HCT116 (cell line): ENCODE measurements at regions not wholly inside any gene's neighbourhood (a gene's known extent, or its start where the extent isn't known, plus 50 kb on each side); places are given as distances from the start of the nearest gene placed in this dataset.

ENCODE experiments used
- ATAC-seq: fragments of 200-7000 bp; cut with Tn5 transposase; 2 replicates; pipeline ENCODE4 v1.9.1; 2020; ENCODE audit warnings: mild to moderate bottlenecking, moderate library complexity
- BruUV-seq: library from RNA; stranded (reverse); fragments of 400-500 nt; replicated peaks from 2 replicates; lab custom pipeline; 2021; lab: Mats Ljungman, UMichigan
- CTCF ChIA-PET: fragments of 300-600 bp; sonication (Branson Sonifier 250); formaldehyde crosslinking; loops from one replicate; lab custom pipeline; 2021; ENCODE audit warnings: antibody characterized with exemption; lab: Charles Lee
- POLR2A ChIA-PET: fragments of 300-600, 350-600 bp; sonication (Branson Sonifier 250); formaldehyde crosslinking; loops from one replicate; lab custom pipeline; 2021; ENCODE audit warnings: antibody characterized with exemption; lab: Charles Lee
- RAD21 ChIA-PET, 2 experiments: fragments of 300-600 bp; sonication (Branson Sonifier 250); formaldehyde crosslinking; loops; one replicate each; lab custom pipeline; 2023; ENCODE audit warnings: low total read pairs in 2 of 2; ENCODE audit not compliant: uncharacterized antibody in 2 of 2, unreplicated experiment in 2 of 2, low non-redundant PET in 1 of 2; lab: Charles Lee
- DNase-seq: peaks from one replicate; pipeline ENCODE4 v3.0.0-alpha.2; 2010; ENCODE audit warnings: low read depth, low spot score
- H2AFZ ChIP-seq: fragments of 200-600 bp; shearing (Covaris generic), sonication (generic); 2 replicates; pipeline ENCODE4 v1.6.1; 2017; ENCODE audit warnings: low read depth, mixed run types, mixed read lengths, antibody characterized with exemption, low read length; ENCODE audit not compliant: poor library complexity, severe bottlenecking
- H3K27ac ChIP-seq: 2 replicates; pipeline ENCODE4 v1.5.1; 2012; ENCODE audit warnings: low read depth, low read length
- H3K27me3 ChIP-seq: fragments of 200-600 bp; sonication (generic); 2 replicates; pipeline ENCODE4 v1.6.1; 2016; ENCODE audit warnings: mixed run types, low read length, mixed read lengths; ENCODE audit not compliant: insufficient read depth
- H3K36me3 ChIP-seq, 2 experiments: fragments of 200-500 bp in 1 of 2; fragments of 200-600 bp in 1 of 2; sonication (Bioruptor generic) in 1 of 2; sonication (generic) in 1 of 2; 2 replicates each; pipeline versions ENCODE4 v1.5.1 to v1.6.1; 2014 to 2016; ENCODE audit warnings: low read length in 2 of 2, inconsistent platforms in 1 of 2, mixed read lengths in 1 of 2, mixed run types in 1 of 2; ENCODE audit not compliant: insufficient read depth in 2 of 2, control insufficient read depth in 1 of 2
- H3K4me1 ChIP-seq, 2 experiments: fragments of 200-600 bp in 1 of 2; sonication (generic) in 1 of 2; 2 replicates each; pipeline versions ENCODE4 v1.5.1 to v1.6.1; 2012 to 2017; ENCODE audit warnings: low read length in 2 of 2, inconsistent platforms in 1 of 2, mild to moderate bottlenecking in 1 of 2, mixed read lengths in 1 of 2, mixed run types in 1 of 2, moderate library complexity in 1 of 2; ENCODE audit not compliant: insufficient read depth in 2 of 2, control insufficient read depth in 1 of 2
- H3K4me2 ChIP-seq: fragments of 200-600 bp; sonication (generic); 2 replicates; pipeline ENCODE4 v1.6.1; 2017; ENCODE audit warnings: mixed run types, low read length, mixed read lengths
- H3K4me3 ChIP-seq, 2 experiments: fragments of 200-600 bp in 1 of 2; sonication (generic) in 1 of 2; replicated peaks in 1 of 2; 2 replicates each; pipeline ENCODE4 v1.5.1; 2011 to 2016; ENCODE audit warnings: low read length in 2 of 2, control low read depth in 1 of 2, low read depth in 1 of 2, mild to moderate bottlenecking in 1 of 2, mixed read lengths in 1 of 2, mixed run types in 1 of 2
- H3K79me2 ChIP-seq: fragments of 200-600 bp; sonication (generic); 2 replicates; pipeline ENCODE4 v1.6.1; 2017; ENCODE audit warnings: mild to moderate bottlenecking, mixed run types, low read length, moderate library complexity, mixed read lengths; ENCODE audit not compliant: insufficient read depth
- H3K9ac ChIP-seq: fragments of 200-600 bp; sonication (generic); 2 replicates; pipeline ENCODE4 v1.6.1; 2016; ENCODE audit warnings: low read length, mixed read lengths
- H3K9me2 ChIP-seq: fragments of 200-600 bp; sonication (generic), shearing (Covaris generic); 2 replicates; pipeline ENCODE4 v1.6.1; 2017; ENCODE audit warnings: mixed run types, mild to moderate bottlenecking, moderate library complexity; ENCODE audit not compliant: insufficient read depth
- H3K9me3 ChIP-seq, 2 experiments: fragments of 200-500 bp in 1 of 2; fragments of 200-600 bp in 1 of 2; sonication (Bioruptor generic) in 1 of 2; sonication (generic) in 1 of 2; 2 replicates each; pipeline ENCODE4 v1.6.1; 2014 to 2017; ENCODE audit warnings: low read length in 2 of 2, mixed read lengths in 2 of 2, inconsistent platforms in 1 of 2, low read depth in 1 of 2, mild to moderate bottlenecking in 1 of 2, mixed run types in 1 of 2, moderate library complexity in 1 of 2; ENCODE audit not compliant: control insufficient read depth in 1 of 2, insufficient read depth in 1 of 2
- H4K20me1 ChIP-seq: fragments of 200-600 bp; sonication (generic), shearing (Covaris generic); 2 replicates; pipeline ENCODE4 v1.6.1; 2017; ENCODE audit warnings: mixed run types, mild to moderate bottlenecking, moderate library complexity; ENCODE audit not compliant: insufficient read depth
- CBX3 ChIP-seq: IDR thresholded peaks from 2 replicates; pipeline ENCODE4 v1.6.1; 2012; ENCODE audit warnings: low read depth
- EGR1 ChIP-seq: IDR thresholded peaks from 2 replicates; pipeline ENCODE4 v1.6.1; 2012; ENCODE audit warnings: low read depth
- ELF1 ChIP-seq: IDR thresholded peaks from 2 replicates; pipeline ENCODE4 v1.6.1; 2012; ENCODE audit warnings: low read depth, borderline replicate concordance
- EZH2phosphoT487 ChIP-seq: fragments of 200-600 bp; IDR thresholded peaks from 2 replicates; pipeline ENCODE4 v1.6.1; 2018; ENCODE audit warnings: antibody characterized with exemption, borderline replicate concordance
- FOSL1 ChIP-seq: IDR thresholded peaks from 2 replicates; pipeline ENCODE4 v1.6.1; 2012; ENCODE audit warnings: low read depth
- JUND ChIP-seq: IDR thresholded peaks from 2 replicates; pipeline ENCODE4 v1.6.1; 2012
- MAX ChIP-seq: IDR thresholded peaks from 2 replicates; pipeline ENCODE4 v1.6.1; 2012
- POLR2A ChIP-seq: IDR thresholded peaks from 2 replicates; pipeline ENCODE4 v1.7.0; 2011; ENCODE audit warnings: borderline replicate concordance; ENCODE audit not compliant: insufficient read depth, insufficient read length; ENCODE audit errors: extremely low read depth
- POLR2AphosphoS5 ChIP-seq: IDR thresholded peaks from 2 replicates; pipeline ENCODE4 v1.6.1; 2011; ENCODE audit warnings: mild to moderate bottlenecking, low read depth, low read length, moderate library complexity
- REST ChIP-seq: IDR thresholded peaks from 2 replicates; pipeline ENCODE4 v1.6.1; 2012; ENCODE audit warnings: low read depth
- ZFX ChIP-seq: fragments of 450-650 bp; IDR thresholded peaks from 2 replicates; pipeline ENCODE4 v1.6.1; 2017
- ZNF274 ChIP-seq: fragments of 200-500 bp; sonication (Bioruptor generic); IDR thresholded peaks from 2 replicates; pipeline ENCODE4 v1.6.1; 2014; ENCODE audit warnings: mild to moderate bottlenecking, low read depth, low read length, inconsistent platforms
- intact Hi-C: fragments of 100-400 bp; cut with micrococcal nuclease; formaldehyde crosslinking; loops from 2 replicates; pipeline ENCODE4 v1.10.0; 2022
- TF ChIP-seq, protein P1 (sequence below): IDR thresholded peaks from 2 replicates; pipeline ENCODE4 v1.6.1; 2011; ENCODE audit warnings: mild to moderate bottlenecking, low read length, moderate library complexity; ENCODE audit not compliant: insufficient replicate concordance; ENCODE audit errors: extremely low read depth
- TF ChIP-seq, protein P2 (sequence below): IDR thresholded peaks from 2 replicates; pipeline ENCODE4 v1.6.1; 2012
- TF ChIP-seq, protein P3 (sequence below), 3 experiments: fragments of 200-600 bp in 1 of 3; sonication (generic) in 1 of 3; IDR thresholded peaks in 2 of 3; conservative IDR thresholded peaks in 1 of 3; 2 replicates each; pipeline ENCODE4 v1.5.1; 2012 to 2017; ENCODE audit warnings: low read depth in 2 of 3, low read length in 2 of 3, antibody characterized with exemption in 1 of 3, borderline replicate concordance in 1 of 3, control low read depth in 1 of 3, mild to moderate bottlenecking in 1 of 3, mixed read lengths in 1 of 3, mixed run types in 1 of 3, moderate library complexity in 1 of 3; ENCODE audit not compliant: insufficient read depth in 1 of 3

DNA sequence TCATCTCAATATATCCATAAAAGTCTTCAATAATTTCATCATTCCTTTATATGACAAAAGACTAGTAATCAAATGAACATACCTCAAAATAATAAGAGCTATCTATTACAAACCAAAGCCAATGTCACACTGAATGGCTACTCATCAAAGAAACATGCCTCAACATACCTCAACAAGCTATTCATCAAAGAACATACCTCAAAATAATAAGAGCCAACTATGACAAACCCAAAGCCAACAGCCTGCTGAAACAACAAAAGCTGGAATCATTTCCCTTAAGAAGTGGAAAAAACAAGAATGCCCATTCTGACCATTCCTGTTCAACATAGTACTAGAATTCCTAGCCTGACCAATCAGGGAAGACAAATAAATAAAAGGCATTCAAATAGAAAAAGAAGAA lies 1373.7 kb downstream of the BRINP3 start:
- H3K27me3 ChIP-seq = no peaks in the 10 kb centered on the region
- no peak overlapping the region for H3K4me2 ChIP-seq
- no peaks in the 10 kb centered on the region for H3K79me2 ChIP-seq
- CTCF ChIA-PET = no interaction called here
- no TSS peak for BruUV-seq
- no peak overlapping the region for H3K4me3 ChIP-seq
- no peak overlapping the region for H3K9ac ChIP-seq
- H3K36me3 ChIP-seq = no peaks in the 10 kb centered on the region
- intact Hi-C loops = no loop called here
- RAD21 ChIA-PET = no interaction called here
- ATAC-seq (no peak), DNase-seq (no peak)
- POLR2A ChIA-PET = no interaction called here
- H3K9me3 ChIP-seq = no peaks in the 10 kb centered on the region
- no peak overlapping the region for H2AFZ ChIP-seq
- H3K27ac ChIP-seq = no peak overlapping the region
- TF ChIP-seq MAX (no peak), ELF1 (no peak), ZNF274 (no peak), ZFX (no peak), CBX3 (no peak), REST (no peak), POLR2A (no peak), FOSL1 (no peak), EZH2phosphoT487 (no peak), EGR1 (no peak), JUND (no peak), POLR2AphosphoS5 (no peak)
- TF ChIP-seq, protein P1, sequence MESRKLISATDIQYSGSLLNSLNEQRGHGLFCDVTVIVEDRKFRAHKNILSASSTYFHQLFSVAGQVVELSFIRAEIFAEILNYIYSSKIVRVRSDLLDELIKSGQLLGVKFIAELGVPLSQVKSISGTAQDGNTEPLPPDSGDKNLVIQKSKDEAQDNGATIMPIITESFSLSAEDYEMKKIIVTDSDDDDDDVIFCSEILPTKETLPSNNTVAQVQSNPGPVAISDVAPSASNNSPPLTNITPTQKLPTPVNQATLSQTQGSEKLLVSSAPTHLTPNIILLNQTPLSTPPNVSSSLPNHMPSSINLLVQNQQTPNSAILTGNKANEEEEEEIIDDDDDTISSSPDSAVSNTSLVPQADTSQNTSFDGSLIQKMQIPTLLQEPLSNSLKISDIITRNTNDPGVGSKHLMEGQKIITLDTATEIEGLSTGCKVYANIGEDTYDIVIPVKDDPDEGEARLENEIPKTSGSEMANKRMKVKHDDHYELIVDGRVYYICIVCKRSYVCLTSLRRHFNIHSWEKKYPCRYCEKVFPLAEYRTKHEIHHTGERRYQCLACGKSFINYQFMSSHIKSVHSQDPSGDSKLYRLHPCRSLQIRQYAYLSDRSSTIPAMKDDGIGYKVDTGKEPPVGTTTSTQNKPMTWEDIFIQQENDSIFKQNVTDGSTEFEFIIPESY = no peak
- TF ChIP-seq, protein P2, sequence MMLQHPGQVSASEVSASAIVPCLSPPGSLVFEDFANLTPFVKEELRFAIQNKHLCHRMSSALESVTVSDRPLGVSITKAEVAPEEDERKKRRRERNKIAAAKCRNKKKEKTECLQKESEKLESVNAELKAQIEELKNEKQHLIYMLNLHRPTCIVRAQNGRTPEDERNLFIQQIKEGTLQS = no peak
- TF ChIP-seq, protein P3, sequence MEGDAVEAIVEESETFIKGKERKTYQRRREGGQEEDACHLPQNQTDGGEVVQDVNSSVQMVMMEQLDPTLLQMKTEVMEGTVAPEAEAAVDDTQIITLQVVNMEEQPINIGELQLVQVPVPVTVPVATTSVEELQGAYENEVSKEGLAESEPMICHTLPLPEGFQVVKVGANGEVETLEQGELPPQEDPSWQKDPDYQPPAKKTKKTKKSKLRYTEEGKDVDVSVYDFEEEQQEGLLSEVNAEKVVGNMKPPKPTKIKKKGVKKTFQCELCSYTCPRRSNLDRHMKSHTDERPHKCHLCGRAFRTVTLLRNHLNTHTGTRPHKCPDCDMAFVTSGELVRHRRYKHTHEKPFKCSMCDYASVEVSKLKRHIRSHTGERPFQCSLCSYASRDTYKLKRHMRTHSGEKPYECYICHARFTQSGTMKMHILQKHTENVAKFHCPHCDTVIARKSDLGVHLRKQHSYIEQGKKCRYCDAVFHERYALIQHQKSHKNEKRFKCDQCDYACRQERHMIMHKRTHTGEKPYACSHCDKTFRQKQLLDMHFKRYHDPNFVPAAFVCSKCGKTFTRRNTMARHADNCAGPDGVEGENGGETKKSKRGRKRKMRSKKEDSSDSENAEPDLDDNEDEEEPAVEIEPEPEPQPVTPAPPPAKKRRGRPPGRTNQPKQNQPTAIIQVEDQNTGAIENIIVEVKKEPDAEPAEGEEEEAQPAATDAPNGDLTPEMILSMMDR (IDR thresholded peaks at IDR 0.05 in 2 of 3, conservative IDR thresholded peaks at IDR 0.05 in 1 of 3; ENCODE audit: borderline replicate concordance in 1 of 3, insufficient read depth in 1 of 3, low read depth in 2 of 3, low read length in 2 of 3) = no peak
- H4K20me1 ChIP-seq = no peaks in the 10 kb centered on the region
- H3K4me1 ChIP-seq = no peaks in the 10 kb centered on the region
- no peaks in the 10 kb centered on the region; the same call in 1 of the 2 replicates for H3K9me2 ChIP-seq
